WTC11 (cell line): ENCODE measurements at regions not wholly inside any gene's neighbourhood (a gene's known extent, or its start where the extent isn't known, plus 50 kb on each side); places are given as distances from the start of the nearest gene placed in this dataset.

Source experiments
- ATAC-seq: fragments of 200-7000 bp; cut with Tn5 transposase; 2 replicates; pipeline ENCODE4 v1.10.0; 2021; ENCODE audit warnings: mild to moderate bottlenecking, moderate library complexity
- CTCF ChIA-PET: fragments of 300-600 bp; sonication (Branson Sonifier 250); formaldehyde crosslinking; loops from one replicate; lab custom pipeline; 2021; ENCODE audit warnings: antibody characterized with exemption; lab: Charles Lee
- POLR2A ChIA-PET: fragments of 350-600 bp; sonication (Branson Sonifier 250); formaldehyde crosslinking; loops from one replicate; lab custom pipeline; 2021; ENCODE audit warnings: antibody characterized with exemption; lab: Charles Lee
- DNase-seq: peaks from one replicate; pipeline ENCODE4 v3.0.0; 2021; ENCODE audit warnings: low spot score
- H3K27ac Mint-ChIP-seq: 2 replicates; pipeline ENCODE4 v1.8.0; 2021; ENCODE audit warnings: mixed read lengths
- H3K27me3 Mint-ChIP-seq: 2 replicates; pipeline ENCODE4 v1.8.0; 2021; ENCODE audit warnings: low read depth, mild to moderate bottlenecking, moderate library complexity, mixed read lengths
- H3K36me3 Mint-ChIP-seq: 2 replicates; pipeline ENCODE4 v1.8.0; 2021; ENCODE audit warnings: mixed read lengths
- H3K4me1 Mint-ChIP-seq: 2 replicates; pipeline ENCODE4 v1.8.0; 2022; ENCODE audit warnings: mixed read lengths
- H3K4me3 Mint-ChIP-seq: 2 replicates; pipeline ENCODE4 v1.8.0; 2021; ENCODE audit warnings: mild to moderate bottlenecking, moderate library complexity, mixed read lengths
- H3K9me3 Mint-ChIP-seq: 2 replicates; pipeline ENCODE4 v1.8.0; 2021; ENCODE audit warnings: mixed read lengths
- AR ChIP-seq: fragments of 250-450 bp; sonication (Bioruptor Pico); IDR thresholded peaks from 2 replicates; pipeline ENCODE4 v1.9.0; 2021; ENCODE audit warnings: mild to moderate bottlenecking
- ATF1 ChIP-seq: sonication (generic); formaldehyde crosslinking; IDR thresholded peaks from 2 replicates; pipeline ENCODE4 v1.8.1; 2023; ENCODE audit warnings: mild to moderate bottlenecking, moderate library complexity, missing genetic modification reagents
- ATF3 ChIP-seq: sonication (generic); formaldehyde crosslinking; conservative IDR thresholded peaks from 2 replicates; pipeline ENCODE4 v1.8.1; 2022; ENCODE audit warnings: mild to moderate bottlenecking, missing genetic modification reagents
- CREM ChIP-seq: sonication (generic); formaldehyde crosslinking; IDR thresholded peaks from 2 replicates; pipeline ENCODE4 v1.8.1; 2022; ENCODE audit warnings: mild to moderate bottlenecking, missing genetic modification reagents, moderate library complexity
- FOXJ3 ChIP-seq: sonication (generic); formaldehyde crosslinking; IDR thresholded peaks from 2 replicates; pipeline ENCODE4 v1.9.0; 2021; ENCODE audit warnings: missing genetic modification reagents, mild to moderate bottlenecking, borderline replicate concordance
- GTF2I ChIP-seq: fragments of 250-450 bp; sonication (Bioruptor Pico); conservative IDR thresholded peaks from 2 replicates; pipeline ENCODE4 v1.4.0; 2021; ENCODE audit warnings: mild to moderate bottlenecking
- HMGA2 ChIP-seq: fragments of 250-450 bp; sonication (Bioruptor Pico); IDR thresholded peaks from 2 replicates; pipeline ENCODE4 v1.4.0; 2021; ENCODE audit warnings: mild to moderate bottlenecking, moderate library complexity
- HMGXB4 ChIP-seq: sonication (generic); formaldehyde crosslinking; IDR thresholded peaks from 2 replicates; pipeline ENCODE4 v1.8.1; 2023; ENCODE audit warnings: mild to moderate bottlenecking, moderate library complexity, missing genetic modification reagents
- IRF2 ChIP-seq: sonication (generic); formaldehyde crosslinking; IDR thresholded peaks from 2 replicates; pipeline ENCODE4 v1.8.0; 2022; ENCODE audit warnings: low read depth, missing genetic modification reagents, borderline replicate concordance
- JAZF1 ChIP-seq: fragments of 250-450 bp; sonication (Bioruptor Pico); IDR thresholded peaks from 2 replicates; pipeline ENCODE4 v1.9.0; 2021; ENCODE audit warnings: moderate library complexity, mild to moderate bottlenecking, inconsistent platforms
- JUN ChIP-seq: sonication (generic); formaldehyde crosslinking; IDR thresholded peaks from 2 replicates; pipeline ENCODE4 v1.8.0; 2023; ENCODE audit warnings: mild to moderate bottlenecking, missing genetic modification reagents
- KAT7 ChIP-seq: sonication (generic); formaldehyde crosslinking; IDR thresholded peaks from 2 replicates; pipeline ENCODE4 v1.8.1; 2023; ENCODE audit warnings: missing genetic modification reagents, mild to moderate bottlenecking, borderline replicate concordance
- MLX ChIP-seq: sonication (generic); formaldehyde crosslinking; IDR thresholded peaks from 2 replicates; pipeline ENCODE4 v1.8.1; 2023; ENCODE audit warnings: mild to moderate bottlenecking, missing genetic modification reagents, moderate library complexity
- NR3C1 ChIP-seq: sonication (generic); formaldehyde crosslinking; conservative IDR thresholded peaks from 2 replicates; pipeline ENCODE4 v1.8.1; 2023; ENCODE audit warnings: low read depth, mild to moderate bottlenecking, missing genetic modification reagents
- PREB ChIP-seq: sonication (generic); formaldehyde crosslinking; IDR thresholded peaks from 2 replicates; pipeline ENCODE4 v1.8.1; 2022; ENCODE audit warnings: mild to moderate bottlenecking, missing genetic modification reagents, moderate library complexity, borderline replicate concordance
- SMAD3 ChIP-seq: sonication (generic); formaldehyde crosslinking; IDR thresholded peaks from 2 replicates; pipeline ENCODE4 v1.8.0; 2022; ENCODE audit warnings: missing genetic modification reagents, mild to moderate bottlenecking, borderline replicate concordance
- SP1 ChIP-seq: sonication (generic); formaldehyde crosslinking; conservative IDR thresholded peaks from 2 replicates; pipeline ENCODE4 v1.8.1; 2022; ENCODE audit warnings: missing genetic modification reagents
- STAT6 ChIP-seq: sonication (generic); formaldehyde crosslinking; conservative IDR thresholded peaks from 2 replicates; pipeline ENCODE4 v1.8.1; 2023; ENCODE audit warnings: mild to moderate bottlenecking, low read depth, missing genetic modification reagents, moderate library complexity
- TCF7 ChIP-seq: sonication (generic); formaldehyde crosslinking; IDR thresholded peaks from 2 replicates; pipeline ENCODE4 v1.8.0; 2022; ENCODE audit warnings: mild to moderate bottlenecking, low read depth, missing genetic modification reagents, moderate library complexity
- TEAD4 ChIP-seq: sonication (generic); formaldehyde crosslinking; IDR thresholded peaks from 2 replicates; pipeline ENCODE4 v1.8.0; 2022; ENCODE audit warnings: mild to moderate bottlenecking, missing genetic modification reagents
- USF1 ChIP-seq: sonication (generic); formaldehyde crosslinking; IDR thresholded peaks from 2 replicates; pipeline ENCODE4 v1.8.0; 2022; ENCODE audit warnings: mild to moderate bottlenecking, missing genetic modification reagents
- ZNF232 ChIP-seq: sonication (generic); formaldehyde crosslinking; IDR thresholded peaks from 2 replicates; pipeline ENCODE4 v1.8.0; 2022; ENCODE audit warnings: mild to moderate bottlenecking, missing genetic modification reagents
- ZNF317 ChIP-seq: sonication (generic); formaldehyde crosslinking; IDR thresholded peaks from 2 replicates; pipeline ENCODE4 v1.8.1; 2023; ENCODE audit warnings: low read depth, mild to moderate bottlenecking, moderate library complexity, missing genetic modification reagents, borderline replicate concordance
- ZSCAN18 ChIP-seq: fragments of 250-450 bp; sonication (Bioruptor Pico); IDR thresholded peaks from 2 replicates; pipeline ENCODE4 v2.1.2; 2022; ENCODE audit warnings: mild to moderate bottlenecking, moderate library complexity

- TF ChIP-seq ATF3 (CRISPR knock-in tag) (no peak), TCF7 (CRISPR knock-in tag) (no peak), GTF2I (CRISPR knock-in tag) (no peak), KAT7 (CRISPR knock-in tag) (no peak), JAZF1 (CRISPR knock-in tag) (no peak), ZSCAN18 (CRISPR knock-in tag) (no peak), PREB (CRISPR knock-in tag) (no peak), NR3C1 (no peak), MLX (CRISPR knock-in tag) (no peak), SMAD3 (CRISPR knock-in tag) (no peak)
Measured at GRCh38 chr2:217262911-217263310, 403.0 kb upstream of the TNP1 start (continued).

- POLR2A ChIA-PET, result no interaction called here
- TF ChIP-seq FOXJ3 (CRISPR knock-in tag), result no peak
- TF ChIP-seq ZSCAN18 (CRISPR knock-in tag), result no peak
- no peak for TF ChIP-seq CREM
- TF ChIP-seq ATF1 (CRISPR knock-in tag), result no peak
- no peak for TF ChIP-seq HMGA2
- no peak for TF ChIP-seq ZNF232
- TF ChIP-seq STAT6 (CRISPR knock-in tag), result no peak
- TF ChIP-seq JUN, result no peak
- no peak for TF ChIP-seq HMGXB4
- no peak for TF ChIP-seq TEAD4 (CRISPR knock-in tag)
- no peak for TF ChIP-seq TCF7 (CRISPR knock-in tag)
- no peak for TF ChIP-seq JAZF1 (CRISPR knock-in tag)
- TF ChIP-seq ZNF317 (CRISPR knock-in tag), result no peak
- no peak for TF ChIP-seq AR
- no peak for TF ChIP-seq IRF2 (CRISPR knock-in tag)
- no peak for TF ChIP-seq USF1 (CRISPR knock-in tag)
- no peak for TF ChIP-seq SP1 (CRISPR knock-in tag)
- Mint-ChIP-seq H3K27ac (no peak overlapping the region), H3K36me3 (peaks cover 2% of the 10 kb centered on the region), H3K9me3 (peaks cover 7% of the 10 kb centered on the region), H3K4me1 (peaks cover 4% of the 10 kb centered on the region; the same call in 1 of the 2 replicates), H3K27me3 (peaks cover 97% of the 10 kb centered on the region), H3K4me3 (no peak overlapping the region)
- ATAC-seq (no peak), DNase-seq (no peak)
- CTCF ChIA-PET, result no interaction called here
Measured at GRCh38 chr2:217261452-217261851, 401.6 kb upstream of the TNP1 start.
